ENCODE measurements at regions not wholly inside any gene's neighbourhood (a gene's known extent, or its start where the extent isn't known, plus 50 kb on each side); places are given as distances from the start of the nearest gene placed in this dataset.
"Not testable (repeated sequence)": the region's sequence is repeated elsewhere in the genome, so short reads cannot be mapped to it uniquely, and the experiment has no call there.

DNA sequence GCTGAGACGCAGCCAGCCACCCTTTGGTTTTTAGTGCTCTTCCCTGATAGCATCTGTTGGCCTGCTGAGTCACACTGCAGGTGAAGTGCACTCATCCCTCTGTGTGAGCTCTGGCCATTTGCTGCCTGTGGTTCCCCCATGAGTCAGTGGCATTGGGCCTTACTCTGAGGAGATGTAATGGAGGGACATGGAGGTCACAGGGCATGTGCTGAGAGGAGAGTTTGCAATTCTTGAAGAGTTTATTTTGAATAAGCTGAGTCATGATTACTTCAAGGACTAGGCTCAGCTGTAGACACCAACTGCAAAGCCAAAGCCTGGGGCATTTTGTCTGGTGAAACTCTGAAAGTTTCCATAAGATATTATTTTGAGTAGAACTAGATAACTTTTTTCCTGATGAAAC lies 200.3 kb downstream of the BCL2L11 start:
- DNase-seq: not testable (repeated sequence)

DNA sequence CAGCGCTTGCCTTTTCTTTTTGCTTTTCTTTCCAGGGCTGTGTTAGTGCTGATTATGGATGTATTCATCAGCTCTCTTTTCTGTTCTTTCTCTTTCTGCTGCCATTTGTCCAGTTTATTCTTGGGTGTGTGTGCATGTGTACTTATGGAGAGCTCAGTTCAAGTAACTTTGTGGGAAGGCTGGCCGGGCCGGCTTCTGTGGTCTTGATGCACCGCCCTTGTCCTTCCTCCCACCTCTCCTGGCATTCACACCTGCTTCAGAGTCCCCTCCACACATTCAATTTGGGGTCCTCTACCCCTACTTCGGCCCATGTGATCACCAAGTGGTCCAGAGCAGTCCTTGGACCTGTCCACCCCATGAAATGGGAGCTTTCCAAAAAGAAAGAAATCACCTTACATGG lies 202.7 kb downstream of the BCL2L11 start:
- not testable (repeated sequence) for DNase-seq

DNA sequence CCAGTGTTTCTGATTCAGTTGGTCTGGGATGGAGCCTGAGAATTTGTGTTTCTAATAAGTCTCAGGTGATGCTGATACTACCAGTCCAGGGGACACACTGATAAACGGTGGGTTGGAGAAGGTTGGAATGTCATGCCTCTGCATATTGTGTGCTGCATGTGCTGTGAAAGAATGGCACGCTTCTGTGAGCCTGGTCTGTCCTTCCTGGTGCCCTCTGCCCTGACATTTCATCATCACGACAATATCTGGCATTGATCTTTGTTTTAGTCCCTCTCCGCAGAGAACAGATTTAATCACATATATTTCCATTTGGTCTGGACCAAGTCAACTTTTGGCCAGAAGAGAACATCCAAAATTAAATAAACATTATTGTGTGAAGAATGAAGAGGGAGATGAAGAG lies 207.0 kb downstream of the BCL2L11 start:
- DNase-seq: not testable (repeated sequence)

- DNase-seq: not testable (repeated sequence)
These were observed 208.6 kb downstream of the BCL2L11 start for GRCh38 chr2:111329309-111329708.

- DNase-seq: not testable (repeated sequence)
These were observed 210.5 kb downstream of the BCL2L11 start for GRCh38 chr2:111331099-111331724.

DNA sequence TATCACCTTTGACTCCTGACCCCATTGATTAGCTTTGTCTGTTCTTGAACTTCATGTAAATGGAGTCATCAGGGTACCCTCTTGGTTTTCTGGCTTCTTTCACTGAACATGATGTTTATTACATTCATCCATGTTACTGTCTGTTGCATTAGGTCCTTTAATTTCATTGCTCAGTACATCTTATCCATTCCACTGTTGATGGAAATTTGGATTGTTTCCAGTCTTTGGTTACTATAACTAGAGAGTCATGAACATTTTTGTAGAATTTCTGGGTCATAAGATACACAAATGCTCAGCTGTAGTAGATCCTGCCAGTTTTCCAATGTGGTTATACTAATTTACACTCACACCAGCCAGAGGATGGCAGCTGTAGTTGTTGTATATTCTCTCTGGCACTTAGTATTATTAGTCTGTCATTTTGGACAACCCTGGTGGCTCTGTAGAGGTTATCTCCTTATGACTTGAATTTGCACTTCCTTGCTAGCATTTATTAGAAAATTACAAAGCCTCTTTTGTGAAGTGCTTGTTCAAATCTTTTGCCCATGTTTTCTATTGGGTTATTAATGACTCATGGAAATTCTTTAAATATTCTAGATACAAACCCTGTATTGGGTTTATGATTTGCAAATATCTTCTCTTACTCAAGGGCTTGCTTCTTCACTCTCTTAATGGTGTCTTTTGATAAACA lies 214.7 kb downstream of the BCL2L11 start:
- DNase-seq: not testable (repeated sequence)

- DNase-seq: not testable (repeated sequence)
These were observed 217.8 kb downstream of the BCL2L11 start for GRCh38 chr2:111338474-111338873.

DNA sequence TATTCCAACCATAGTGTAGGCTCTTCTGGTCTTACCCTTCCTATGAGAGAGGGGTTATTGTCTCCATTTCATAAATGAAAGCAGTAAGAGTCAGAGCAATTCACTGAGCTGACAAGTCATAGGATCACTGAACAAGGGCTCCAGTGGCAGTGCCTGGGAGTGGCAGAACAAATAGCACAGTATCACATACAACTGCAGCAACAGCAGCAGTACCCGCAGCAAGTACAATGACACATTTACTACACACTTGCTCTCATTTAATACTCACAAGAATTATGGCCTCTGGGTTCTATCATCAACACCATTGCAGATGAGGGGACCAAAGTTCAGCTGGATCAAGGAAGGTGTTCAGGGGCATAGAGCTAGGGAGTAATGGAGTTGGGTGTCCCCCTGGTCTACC lies 218.8 kb downstream of the BCL2L11 start:
- DNase-seq: not testable (repeated sequence)

GRCh38 chr2:111344590-111344989 lies 223.9 kb downstream of the BCL2L11 start:
- not testable (repeated sequence) for DNase-seq

DNA sequence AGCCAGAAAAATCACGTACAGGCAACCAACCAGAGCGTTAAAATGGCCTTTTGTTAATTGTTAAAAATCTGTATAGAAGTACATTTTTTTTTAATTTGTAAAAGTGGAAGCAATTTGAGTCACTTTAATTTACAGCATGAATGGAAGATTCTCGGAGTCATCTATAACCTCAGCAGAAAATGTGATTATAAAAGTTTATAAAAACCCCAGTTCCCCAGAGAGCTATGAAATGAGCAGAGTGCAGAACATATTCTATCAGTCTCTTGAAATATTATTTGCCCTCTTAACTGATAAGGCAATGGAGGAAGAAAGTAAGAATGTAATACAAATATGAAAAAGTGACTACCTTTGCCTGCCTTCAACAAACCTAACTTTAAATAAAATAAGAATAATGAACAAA lies 224.7 kb downstream of the BCL2L11 start:
- not testable (repeated sequence) for DNase-seq

DNA sequence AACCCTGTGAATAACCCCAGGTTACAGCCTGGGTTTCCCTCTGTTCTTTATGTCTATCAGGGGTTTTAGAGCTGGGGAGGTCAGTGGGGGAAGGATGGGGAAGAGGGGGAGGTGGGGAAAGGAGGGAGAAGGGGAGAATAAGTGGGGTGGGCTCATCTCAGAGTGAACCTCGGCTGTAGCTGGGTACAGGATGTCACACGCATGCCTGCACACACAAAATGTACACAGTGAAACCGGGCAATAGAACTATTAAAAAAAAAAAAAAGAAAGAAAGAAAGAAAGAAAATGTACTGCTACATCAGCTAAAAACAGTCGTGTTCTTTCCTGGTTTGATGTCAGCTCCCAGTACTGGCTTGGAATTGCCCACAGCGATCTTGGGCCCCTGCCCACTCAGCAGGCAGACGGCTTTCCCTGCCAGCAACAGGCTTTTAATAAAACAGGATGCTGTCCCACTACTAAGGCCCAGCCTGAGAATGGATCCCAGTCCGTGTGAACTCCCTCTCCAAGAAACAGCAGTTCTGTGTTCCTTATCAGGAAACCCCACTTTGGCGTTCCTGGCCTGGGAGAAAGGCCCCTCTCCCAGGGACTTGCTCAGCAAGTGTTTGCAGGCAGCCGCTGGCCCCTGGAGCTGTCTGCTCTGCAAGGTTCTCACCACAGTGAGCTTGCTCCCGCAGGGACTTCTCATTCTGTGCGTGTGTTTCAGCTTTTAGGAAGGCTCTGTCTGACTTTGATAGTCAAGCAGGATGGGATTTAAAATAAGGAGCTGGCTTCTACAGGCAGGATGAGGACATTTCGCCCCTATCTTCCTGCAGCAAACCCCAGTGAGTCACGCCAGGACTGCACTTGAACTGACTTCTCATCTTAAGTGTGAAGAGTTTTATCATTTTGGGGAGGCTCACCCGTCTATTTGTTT lies 225.6 kb downstream of the BCL2L11 start:
- DNase-seq: not testable (repeated sequence)

GRCh38 chr2:111347695-111348094 lies 227.0 kb downstream of the BCL2L11 start:
- DNase-seq: not testable (repeated sequence)

DNA sequence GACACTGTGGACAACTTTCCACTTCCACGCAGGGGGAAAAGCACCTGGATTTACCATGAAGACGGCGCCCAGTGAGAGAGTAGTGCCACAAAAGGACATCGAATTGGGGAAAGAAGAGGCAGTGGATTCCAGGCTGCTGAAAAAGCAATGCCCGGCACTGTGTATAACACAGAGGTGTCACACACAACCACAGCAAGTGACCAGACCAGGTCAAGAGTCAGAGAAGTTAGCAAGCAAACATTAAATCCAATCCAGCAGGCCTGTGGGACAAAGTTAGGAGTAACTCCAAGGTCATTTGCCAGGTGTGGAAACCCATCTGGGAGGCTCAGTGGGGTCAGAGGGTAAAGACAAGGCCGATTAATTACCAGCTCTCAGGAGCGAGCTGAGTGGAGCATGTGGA lies 227.6 kb downstream of the BCL2L11 start:
- not testable (repeated sequence) for DNase-seq

- not testable (repeated sequence) for DNase-seq
These were observed 234.5 kb downstream of the BCL2L11 start for GRCh38 chr2:111355022-111355817.

DNA sequence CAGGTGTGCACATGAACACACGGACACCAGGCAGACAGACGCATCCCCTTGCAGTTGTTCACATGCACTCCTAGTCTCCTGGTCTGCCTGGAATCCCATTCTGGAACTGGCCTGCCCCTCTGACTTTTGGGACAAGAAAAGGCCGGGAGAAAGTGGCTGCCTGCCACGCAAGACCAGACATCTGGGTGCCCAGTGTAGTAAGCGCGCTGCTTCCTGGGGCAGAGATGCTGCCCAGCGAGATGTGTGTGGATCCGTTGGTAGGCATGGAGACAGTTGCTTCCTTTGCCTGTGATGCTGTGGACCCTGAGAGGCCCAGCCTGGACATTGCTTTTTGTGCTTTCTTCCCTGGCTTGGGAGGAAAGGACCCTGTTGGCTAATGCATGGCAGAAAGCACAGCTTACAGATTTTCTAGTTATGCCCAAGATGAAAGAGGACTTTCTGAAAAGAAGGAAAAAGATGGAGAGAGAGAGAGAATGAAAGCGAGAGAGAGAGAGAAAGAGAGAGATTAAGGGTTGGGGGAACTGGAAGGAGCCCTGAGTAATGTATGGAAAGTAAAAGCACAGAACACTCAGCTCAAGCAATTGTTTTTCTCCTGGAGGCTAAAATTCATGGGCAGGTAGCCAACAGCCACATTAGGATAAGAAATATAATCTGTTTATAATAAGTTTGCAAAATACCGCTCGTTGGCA lies 235.3 kb downstream of the BCL2L11 start:
- not testable (repeated sequence) for DNase-seq

DNA sequence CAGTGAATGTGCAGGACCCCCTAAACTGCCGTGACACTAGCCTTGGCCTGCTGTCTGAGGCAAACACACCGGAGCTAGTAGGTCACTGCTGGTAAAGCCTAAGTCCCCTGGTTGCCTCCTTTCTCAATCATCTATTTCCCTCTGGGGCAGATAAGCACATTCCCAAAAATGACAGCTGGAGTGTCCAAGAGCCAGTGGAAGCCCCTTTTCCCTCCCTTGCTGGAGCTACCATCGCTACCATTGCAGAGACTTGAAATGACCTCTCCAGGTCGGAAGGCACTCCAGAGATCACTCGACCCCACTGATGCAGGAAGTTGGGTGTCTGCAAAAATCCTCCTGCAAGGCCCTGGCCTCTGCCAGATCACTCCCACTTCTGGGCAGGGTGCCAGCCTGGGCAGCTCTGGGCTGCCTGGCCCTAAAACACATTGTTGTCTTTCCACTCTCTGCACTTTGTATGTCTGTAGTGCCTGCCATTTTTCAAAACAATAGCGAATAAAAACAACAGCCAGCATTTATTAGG lies 235.9 kb downstream of the BCL2L11 start:
- not testable (repeated sequence) for DNase-seq

- DNase-seq: not testable (repeated sequence)
These were observed 245.4 kb downstream of the BCL2L11 start for GRCh38 chr2:111365986-111366640.

GRCh38 chr2:111366641-111367029 lies 245.9 kb downstream of the BCL2L11 start:
- not testable (repeated sequence) for DNase-seq

DNA sequence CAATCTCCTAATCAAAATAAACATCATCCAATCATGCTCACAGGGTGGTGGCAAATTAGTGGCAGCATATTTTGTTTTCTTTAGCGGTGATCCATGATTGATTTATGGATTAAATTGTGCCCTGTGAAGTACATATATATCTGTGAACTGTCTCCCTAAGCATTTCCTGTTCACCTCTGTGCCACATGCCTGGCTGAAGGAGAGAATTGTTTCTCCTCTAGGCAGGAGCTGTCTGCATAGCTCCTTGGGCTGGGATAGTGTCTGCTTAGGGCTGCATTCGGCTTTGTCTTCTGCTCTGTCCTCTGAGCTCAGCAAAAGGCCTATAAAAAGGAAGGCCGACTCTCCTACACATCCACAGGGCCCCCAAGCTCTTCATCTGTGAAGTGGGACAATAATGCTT lies 246.4 kb downstream of the BCL2L11 start:
- DNase-seq: not testable (repeated sequence)

- DNase-seq: not testable (repeated sequence)
These were observed 247.2 kb downstream of the BCL2L11 start for GRCh38 chr2:111367871-111368270.

GRCh38 chr2:111368288-111368687 lies 247.6 kb downstream of the BCL2L11 start:
- DNase-seq: not testable (repeated sequence)

Measured in KG1 (cell line).